ENCODE measurements at regions not wholly inside any gene's neighbourhood (a gene's known extent, or its start where the extent isn't known, plus 50 kb on each side); places are given as distances from the start of the nearest gene placed in this dataset.

DNA sequence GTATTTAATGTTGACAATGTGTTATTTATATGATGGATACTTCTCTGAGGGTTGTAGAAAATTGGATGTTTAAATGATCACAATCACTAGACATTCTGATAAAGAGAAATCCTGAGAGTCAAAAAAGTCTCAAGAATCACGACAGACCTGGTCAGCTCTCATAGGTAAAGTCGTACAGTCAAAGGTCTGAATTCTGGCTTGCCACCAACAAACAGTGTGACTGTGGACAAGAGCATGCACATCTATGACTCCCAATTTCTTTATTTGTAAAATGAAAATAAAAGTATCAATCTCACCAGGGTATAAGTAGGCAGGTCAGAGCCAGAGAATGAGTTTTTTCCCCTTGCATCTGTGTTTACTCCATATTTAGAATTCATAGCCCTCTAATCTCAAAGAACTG is 556.7 kb downstream of the FAM181B start:
- no peak for TF ChIP-seq CTCF (IDR thresholded peaks at IDR 0.05; ENCODE audit: low read length)
- TF ChIP-seq EZH2 (IDR thresholded peaks at IDR 0.05; ENCODE audit: borderline replicate concordance, low read length) = no peak

Measured in OCI-LY1 (cell line).